Parathyroid adenoma (tissue), 2 donors: ENCODE measurements at regions not wholly inside any gene's neighbourhood (a gene's known extent, or its start where the extent isn't known, plus 50 kb on each side); places are given as distances from the start of the nearest gene placed in this dataset.

ENCODE experiments used
- H2AFZ ChIP-seq: fragments of 300-600 bp; sonication (generic); one replicate; pipeline ENCODE4 v1.7.0; 2017; ENCODE audit warnings: antibody characterized with exemption, mild to moderate bottlenecking
- H3K27ac ChIP-seq: fragments of 300-600 bp; sonication (generic); one replicate; pipeline ENCODE4 v1.7.0; 2017
- H3K27me3 ChIP-seq: fragments of 300-600 bp; sonication (generic); one replicate; pipeline ENCODE4 v1.7.0; 2017; ENCODE audit warnings: low read length; ENCODE audit not compliant: control insufficient read depth, insufficient read depth
- H3K36me3 ChIP-seq: fragments of 300-600 bp; sonication (generic); one replicate; pipeline ENCODE4 v1.7.0; 2017; ENCODE audit warnings: low read length; ENCODE audit not compliant: control insufficient read depth, insufficient read depth
- H3K4me1 ChIP-seq: fragments of 300-600 bp; sonication (generic); one replicate; pipeline ENCODE4 v1.7.0; 2017; ENCODE audit warnings: control low read depth
- H3K4me2 ChIP-seq: fragments of 300-600 bp; sonication (generic); one replicate; pipeline ENCODE4 v1.7.0; 2017; ENCODE audit warnings: low read length
- H3K4me3 ChIP-seq: fragments of 300-600 bp; sonication (generic); one replicate; pipeline ENCODE4 v1.7.0; 2017; ENCODE audit warnings: low read depth, low read length
- H3K79me2 ChIP-seq: fragments of 300-600 bp; sonication (generic); one replicate; pipeline ENCODE4 v1.7.0; 2017; ENCODE audit warnings: control low read depth
- H3K9ac ChIP-seq: fragments of 300-600 bp; sonication (generic); one replicate; pipeline ENCODE4 v1.7.0; 2017; ENCODE audit warnings: mild to moderate bottlenecking
- H3K9me3 ChIP-seq: fragments of 300-600 bp; sonication (generic); one replicate; pipeline ENCODE4 v1.7.0; 2017; ENCODE audit warnings: low read length; ENCODE audit not compliant: control insufficient read depth
- TF ChIP-seq, protein P1 (sequence below): fragments of 300-600 bp; sonication (generic); IDR thresholded peaks from one replicate; pipeline ENCODE4 v1.7.0; 2017; ENCODE audit warnings: antibody characterized with exemption, mild to moderate bottlenecking
- donor health status: primary hyperparathyroidism.

- TF ChIP-seq, protein P1, sequence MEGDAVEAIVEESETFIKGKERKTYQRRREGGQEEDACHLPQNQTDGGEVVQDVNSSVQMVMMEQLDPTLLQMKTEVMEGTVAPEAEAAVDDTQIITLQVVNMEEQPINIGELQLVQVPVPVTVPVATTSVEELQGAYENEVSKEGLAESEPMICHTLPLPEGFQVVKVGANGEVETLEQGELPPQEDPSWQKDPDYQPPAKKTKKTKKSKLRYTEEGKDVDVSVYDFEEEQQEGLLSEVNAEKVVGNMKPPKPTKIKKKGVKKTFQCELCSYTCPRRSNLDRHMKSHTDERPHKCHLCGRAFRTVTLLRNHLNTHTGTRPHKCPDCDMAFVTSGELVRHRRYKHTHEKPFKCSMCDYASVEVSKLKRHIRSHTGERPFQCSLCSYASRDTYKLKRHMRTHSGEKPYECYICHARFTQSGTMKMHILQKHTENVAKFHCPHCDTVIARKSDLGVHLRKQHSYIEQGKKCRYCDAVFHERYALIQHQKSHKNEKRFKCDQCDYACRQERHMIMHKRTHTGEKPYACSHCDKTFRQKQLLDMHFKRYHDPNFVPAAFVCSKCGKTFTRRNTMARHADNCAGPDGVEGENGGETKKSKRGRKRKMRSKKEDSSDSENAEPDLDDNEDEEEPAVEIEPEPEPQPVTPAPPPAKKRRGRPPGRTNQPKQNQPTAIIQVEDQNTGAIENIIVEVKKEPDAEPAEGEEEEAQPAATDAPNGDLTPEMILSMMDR = no peak
- Histone ChIP-seq H3K9me3 (no peaks in the 10 kb centered on the region), H3K4me1 (peaks cover 29% of the 10 kb centered on the region), H3K9ac (no peak overlapping the region), H3K27me3 (no peaks in the 10 kb centered on the region), H2AFZ (no peak overlapping the region), H3K4me3 (no peak overlapping the region), H3K27ac (no peak overlapping the region), H3K36me3 (no peaks in the 10 kb centered on the region), H3K79me2 (peaks cover 52% of the 10 kb centered on the region), H3K4me2 (no peak overlapping the region)
These were observed 242.9 kb downstream of the HAUS1 start for GRCh38 chr18:46346896-46347630.

DNA sequence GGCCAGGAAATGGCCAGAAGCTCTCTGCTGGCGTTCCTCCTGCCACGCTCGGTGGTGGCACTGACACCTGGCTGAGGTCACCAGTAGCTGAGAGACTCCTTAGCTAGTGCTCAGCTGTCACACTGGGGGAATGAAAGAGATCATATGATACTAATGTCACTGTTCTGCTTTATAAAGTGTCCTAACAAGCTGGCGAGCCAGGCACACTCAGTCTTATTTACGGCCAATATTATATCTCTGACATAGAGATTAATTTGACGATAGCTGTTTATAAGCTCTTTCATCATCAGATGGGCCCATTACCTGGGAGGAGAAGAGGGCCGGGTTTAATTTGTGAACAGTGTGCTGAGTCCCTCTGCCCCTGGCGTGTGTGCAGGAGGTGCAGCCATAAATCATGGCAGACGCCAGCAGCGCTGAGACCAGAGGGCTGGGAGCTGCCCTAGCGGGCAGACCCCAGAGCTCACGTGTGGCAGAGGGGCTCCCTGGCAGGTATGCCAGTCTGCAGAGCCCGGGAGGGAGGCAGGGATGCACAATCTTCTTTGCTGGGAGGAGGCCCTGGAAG, 246.5 kb downstream of the HAUS1 start:
- H2AFZ ChIP-seq = no peak overlapping the region
- no peak overlapping the region for H3K27ac ChIP-seq
- peaks cover 27% of the 10 kb centered on the region for H3K79me2 ChIP-seq
- no peak overlapping the region for H3K4me3 ChIP-seq
- H3K4me1 ChIP-seq = no peaks in the 10 kb centered on the region
- TF ChIP-seq, protein P1 = no peak
- no peaks in the 10 kb centered on the region for H3K27me3 ChIP-seq
- no peak overlapping the region for H3K4me2 ChIP-seq
- no peak overlapping the region for H3K9ac ChIP-seq
- no peaks in the 10 kb centered on the region for H3K36me3 ChIP-seq
- H3K9me3 ChIP-seq = no peaks in the 10 kb centered on the region

GRCh38 chr18:46352520-46353250, 248.5 kb downstream of the HAUS1 start:
- no peak overlapping the region for H3K4me2 ChIP-seq
- no peaks in the 10 kb centered on the region for H3K4me1 ChIP-seq
- H3K9ac ChIP-seq = no peak overlapping the region
- H3K79me2 ChIP-seq = peaks cover 19% of the 10 kb centered on the region
- H3K27ac ChIP-seq = no peak overlapping the region
- TF ChIP-seq, protein P1 = no peak
- no peaks in the 10 kb centered on the region for H3K9me3 ChIP-seq
- H2AFZ ChIP-seq = no peak overlapping the region
- H3K4me3 ChIP-seq = no peak overlapping the region
- H3K27me3 ChIP-seq = no peaks in the 10 kb centered on the region
- H3K36me3 ChIP-seq = no peaks in the 10 kb centered on the region

GRCh38 chr18:46353460-46353859, 249.3 kb downstream of the HAUS1 start:
- H3K9ac ChIP-seq = no peak overlapping the region
- peaks cover 17% of the 10 kb centered on the region for H3K79me2 ChIP-seq
- TF ChIP-seq, protein P1 = no peak
- H3K27ac ChIP-seq = no peak overlapping the region
- no peaks in the 10 kb centered on the region for H3K9me3 ChIP-seq
- H3K4me1 ChIP-seq = no peaks in the 10 kb centered on the region
- no peak overlapping the region for H2AFZ ChIP-seq
- H3K4me3 ChIP-seq = no peak overlapping the region
- H3K27me3 ChIP-seq = no peaks in the 10 kb centered on the region
- no peaks in the 10 kb centered on the region for H3K36me3 ChIP-seq
- H3K4me2 ChIP-seq = no peak overlapping the region
